ENCODE measurements at regions not wholly inside any gene's neighbourhood (a gene's known extent, or its start where the extent isn't known, plus 50 kb on each side); places are given as distances from the start of the nearest gene placed in this dataset.

DNA sequence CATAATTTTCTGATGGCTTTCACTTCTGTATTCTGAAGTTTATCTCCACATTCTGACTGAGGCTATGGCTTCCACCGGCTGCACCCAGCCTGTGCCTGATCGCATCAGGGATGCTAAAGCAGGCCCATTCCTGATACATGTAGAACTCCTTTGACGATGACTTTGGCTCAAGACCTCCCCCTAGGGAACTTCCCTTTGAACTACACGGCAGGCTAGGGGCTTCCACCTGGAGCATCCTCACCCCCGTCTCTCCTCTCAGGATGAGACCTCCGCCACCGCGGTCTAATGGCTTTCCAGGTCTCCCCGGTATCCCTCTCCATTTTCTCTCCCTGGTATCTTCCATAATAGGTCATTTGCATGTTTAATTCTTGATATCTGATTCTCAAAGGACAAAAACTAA lies 214.9 kb upstream of the CHST9 start:
- Mint-ChIP-seq H3K4me3 (no peak overlapping the region), H3K4me1 (peaks cover 0 to 6% of the 10 kb centered on the region in 2 experiments; a peak in 3 of 4 replicates), H3K36me3 (ENCODE audit: insufficient read depth in 1 of 3, low read depth in 3 of 3) (no peaks in the 10 kb centered on the region), H3K27ac (no peak overlapping the region), H3K27me3 (ENCODE audit: low read depth) (no peaks in the 10 kb centered on the region), H3K9me3 (no peaks in the 10 kb centered on the region)
- no peak overlapping the region for H2AK5ac ChIP-seq (ENCODE audit: insufficient read length, low read length)
- H3T11ph ChIP-seq (ENCODE audit: low read length) = no peak overlapping the region
- no peak overlapping the region for H4K8ac ChIP-seq (replicated peaks; ENCODE audit: insufficient read length, low read depth, low read length)
- no peaks in the 10 kb centered on the region for H3K79me2 ChIP-seq (ENCODE audit: insufficient read depth, low read length)
- no peak overlapping the region for H3K4ac ChIP-seq (ENCODE audit: low read depth, low read length)
- H3K79me1 ChIP-seq (ENCODE audit: insufficient read depth, low read depth, low read length, poor library complexity, severe bottlenecking) = no peaks in the 10 kb centered on the region
- no peak overlapping the region for H2BK5ac ChIP-seq (ENCODE audit: insufficient read length, low read length)
- H2BK120ac ChIP-seq (ENCODE audit: low read depth, low read length, poor library complexity, severe bottlenecking) = no peak overlapping the region
- no peaks in the 10 kb centered on the region; the same call in 1 of the 2 replicates for H3K4me1 ChIP-seq (ENCODE audit: insufficient read depth, low read length)
- H2BK15ac ChIP-seq (ENCODE audit: low read depth, low read length) = no peak overlapping the region
- no peaks in the 10 kb centered on the region for H3K27me3 ChIP-seq (ENCODE audit: insufficient read depth, low read length)
- H4K5ac ChIP-seq (ENCODE audit: insufficient read length, low read depth, low read length) = no peak overlapping the region
- H3K27ac ChIP-seq (ENCODE audit: insufficient read length, low read depth, low read length) = no peak overlapping the region
- H3K4me2 ChIP-seq (ENCODE audit: insufficient read depth, insufficient read length, low read length) = no peak overlapping the region
- H4K20me1 ChIP-seq (ENCODE audit: control insufficient read depth, insufficient read depth, insufficient read length) = no peaks in the 10 kb centered on the region
- H2AFZ ChIP-seq (ENCODE audit: low read length) = no peak overlapping the region
- H3K14ac ChIP-seq (ENCODE audit: insufficient read depth, low read length) = no peak overlapping the region
- no peak overlapping the region for H2BK12ac ChIP-seq (ENCODE audit: insufficient read length, low read depth, low read length)
- DNase-seq = peak; percentile 84
- no peaks in the 10 kb centered on the region for H3K23me2 ChIP-seq (ENCODE audit: insufficient read length, low read depth, low read length, poor library complexity, severe bottlenecking)
- H3K9me3 ChIP-seq (ENCODE audit: control insufficient read depth, low read depth, low read length) = no peaks in the 10 kb centered on the region
- no peak overlapping the region for H3K9ac ChIP-seq (ENCODE audit: extremely low read depth, insufficient read length, low read length)
- H3K56ac ChIP-seq (ENCODE audit: insufficient read length, low read depth, low read length) = no peak overlapping the region
- H2BK20ac ChIP-seq (ENCODE audit: low read depth, low read length, poor library complexity, severe bottlenecking) = no peak overlapping the region
- H4K91ac ChIP-seq (ENCODE audit: insufficient read length, low read depth, low read length) = no peak overlapping the region
- no peak overlapping the region for H3K18ac ChIP-seq (ENCODE audit: insufficient read length, low read depth, low read length)
- no peak overlapping the region for H3K23ac ChIP-seq (ENCODE audit: insufficient read length, low read depth, low read length)
- no CpG with 5 or more reads among the region's 9 CpGs for WGBS (ENCODE audit: extremely low coverage, insufficient read length, low lambda C conversion rate)
- TF ChIP-seq, protein P1, sequence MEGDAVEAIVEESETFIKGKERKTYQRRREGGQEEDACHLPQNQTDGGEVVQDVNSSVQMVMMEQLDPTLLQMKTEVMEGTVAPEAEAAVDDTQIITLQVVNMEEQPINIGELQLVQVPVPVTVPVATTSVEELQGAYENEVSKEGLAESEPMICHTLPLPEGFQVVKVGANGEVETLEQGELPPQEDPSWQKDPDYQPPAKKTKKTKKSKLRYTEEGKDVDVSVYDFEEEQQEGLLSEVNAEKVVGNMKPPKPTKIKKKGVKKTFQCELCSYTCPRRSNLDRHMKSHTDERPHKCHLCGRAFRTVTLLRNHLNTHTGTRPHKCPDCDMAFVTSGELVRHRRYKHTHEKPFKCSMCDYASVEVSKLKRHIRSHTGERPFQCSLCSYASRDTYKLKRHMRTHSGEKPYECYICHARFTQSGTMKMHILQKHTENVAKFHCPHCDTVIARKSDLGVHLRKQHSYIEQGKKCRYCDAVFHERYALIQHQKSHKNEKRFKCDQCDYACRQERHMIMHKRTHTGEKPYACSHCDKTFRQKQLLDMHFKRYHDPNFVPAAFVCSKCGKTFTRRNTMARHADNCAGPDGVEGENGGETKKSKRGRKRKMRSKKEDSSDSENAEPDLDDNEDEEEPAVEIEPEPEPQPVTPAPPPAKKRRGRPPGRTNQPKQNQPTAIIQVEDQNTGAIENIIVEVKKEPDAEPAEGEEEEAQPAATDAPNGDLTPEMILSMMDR (conservative IDR thresholded peaks at IDR 0.05) = peak; percentile 73
